Activated CD8-positive, alpha-beta T cell treated with anti-CD3 and anti-CD28 coated beads for 36 hours (primary cell): ENCODE measurements at regions not wholly inside any gene's neighbourhood (a gene's known extent, or its start where the extent isn't known, plus 50 kb on each side); places are given as distances from the start of the nearest gene placed in this dataset.

Experiments used
- ATAC-seq: fragments of 200-7000 bp; cut with Tn5 transposase; one replicate; pipeline ENCODE4 v1.10.0; 2021; ENCODE audit warnings: mild to moderate bottlenecking, moderate library complexity
- CTCF ChIA-PET: fragments of 350-600 bp; sonication (Branson Sonifier 250); formaldehyde crosslinking; loops from one replicate; lab custom pipeline; 2021; ENCODE audit warnings: antibody characterized with exemption; lab: Charles Lee
- POLR2A ChIA-PET: fragments of 350-600 bp; sonication (Branson Sonifier 250); formaldehyde crosslinking; loops from one replicate; lab custom pipeline; 2021; ENCODE audit warnings: antibody characterized with exemption; lab: Charles Lee
- DNase-seq: peaks from one replicate; pipeline ENCODE4 v3.0.0-alpha.2; 2020
- H3K27ac Mint-ChIP-seq: one replicate; pipeline ENCODE4 v1.8.0; 2021; ENCODE audit warnings: mild to moderate bottlenecking, mixed read lengths
- H3K27me3 Mint-ChIP-seq: one replicate; pipeline ENCODE4 v1.8.0; 2021; ENCODE audit warnings: mixed read lengths
- H3K36me3 Mint-ChIP-seq: one replicate; pipeline ENCODE4 v1.8.0; 2021; ENCODE audit warnings: low read depth, mixed read lengths
- H3K4me1 Mint-ChIP-seq: one replicate; pipeline ENCODE4 v1.8.0; 2021; ENCODE audit warnings: low read depth, mixed read lengths
- H3K4me3 Mint-ChIP-seq: one replicate; pipeline ENCODE4 v1.8.0; 2021; ENCODE audit warnings: mild to moderate bottlenecking, moderate library complexity, mixed read lengths
- H3K9me3 Mint-ChIP-seq: one replicate; pipeline ENCODE4 v1.8.0; 2021; ENCODE audit warnings: mixed read lengths
- intact Hi-C: fragments of 100-400 bp; cut with micrococcal nuclease; formaldehyde crosslinking; loops from one replicate; pipeline ENCODE4 v1.10.0; 2022
- TF ChIP-seq, protein P1 (sequence below): fragments of 200-600 bp; IDR thresholded peaks from one replicate; pipeline ENCODE4 v1.8.0; 2022; ENCODE audit warnings: antibody characterized with exemption, mild to moderate bottlenecking

DNA sequence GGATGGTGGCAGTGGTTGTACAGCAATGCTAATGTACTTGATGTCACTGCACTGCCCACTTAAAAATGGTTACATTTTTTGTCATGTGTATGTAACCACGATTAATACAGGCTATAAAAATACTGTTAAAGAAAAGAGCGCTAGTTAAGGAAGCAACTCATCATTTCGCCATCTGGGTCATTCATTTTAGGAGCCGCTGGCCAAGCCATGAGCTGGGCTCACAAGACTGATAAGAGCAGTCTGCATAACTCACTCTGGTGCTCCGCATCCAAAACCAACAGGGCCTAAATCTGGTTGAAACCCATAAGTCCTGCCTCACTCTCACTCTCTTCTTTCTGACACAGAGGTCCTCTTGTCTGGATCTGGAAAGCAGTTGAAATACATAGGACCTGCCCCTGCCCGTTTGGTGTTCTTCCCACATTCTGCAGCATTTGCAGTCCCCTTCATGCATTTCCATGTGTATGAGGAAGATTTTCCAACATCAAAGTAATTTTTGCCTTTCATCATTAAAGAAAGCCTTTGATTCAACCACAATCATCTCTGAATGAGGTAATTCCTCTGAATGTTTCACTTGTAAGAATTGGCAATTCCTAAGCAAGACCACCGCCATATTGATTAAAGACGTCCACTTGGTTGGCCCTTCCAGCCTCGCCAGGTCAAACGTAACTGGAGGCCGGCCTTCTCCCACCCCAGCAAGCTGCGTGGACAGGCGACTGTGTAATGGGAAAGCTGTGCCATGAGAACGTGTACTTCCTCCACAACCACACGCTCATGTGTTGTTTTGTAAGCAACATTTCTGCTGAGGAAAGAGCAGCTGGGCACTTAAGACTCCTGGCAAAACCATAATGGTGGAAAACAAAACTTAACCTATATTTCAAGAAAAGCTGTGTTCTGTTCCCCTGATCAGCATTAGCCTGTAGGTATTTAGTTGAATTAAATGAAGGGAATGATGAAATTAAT, 112.2 kb downstream of the VAPA start:
- no peak overlapping the region for H3K27ac Mint-ChIP-seq
- no peak for ATAC-seq
- ChIA-PET POLR2A (no interaction called here), CTCF (interaction anchor here (0.9 to 1.7 kb wide), 2 partner anchors 8 to 15 kb away, joined by 3 to 5 read pairs; no protein-coding TSS in a partner anchor)
- intact Hi-C loops, result no loop called here
- TF ChIP-seq, protein P1, sequence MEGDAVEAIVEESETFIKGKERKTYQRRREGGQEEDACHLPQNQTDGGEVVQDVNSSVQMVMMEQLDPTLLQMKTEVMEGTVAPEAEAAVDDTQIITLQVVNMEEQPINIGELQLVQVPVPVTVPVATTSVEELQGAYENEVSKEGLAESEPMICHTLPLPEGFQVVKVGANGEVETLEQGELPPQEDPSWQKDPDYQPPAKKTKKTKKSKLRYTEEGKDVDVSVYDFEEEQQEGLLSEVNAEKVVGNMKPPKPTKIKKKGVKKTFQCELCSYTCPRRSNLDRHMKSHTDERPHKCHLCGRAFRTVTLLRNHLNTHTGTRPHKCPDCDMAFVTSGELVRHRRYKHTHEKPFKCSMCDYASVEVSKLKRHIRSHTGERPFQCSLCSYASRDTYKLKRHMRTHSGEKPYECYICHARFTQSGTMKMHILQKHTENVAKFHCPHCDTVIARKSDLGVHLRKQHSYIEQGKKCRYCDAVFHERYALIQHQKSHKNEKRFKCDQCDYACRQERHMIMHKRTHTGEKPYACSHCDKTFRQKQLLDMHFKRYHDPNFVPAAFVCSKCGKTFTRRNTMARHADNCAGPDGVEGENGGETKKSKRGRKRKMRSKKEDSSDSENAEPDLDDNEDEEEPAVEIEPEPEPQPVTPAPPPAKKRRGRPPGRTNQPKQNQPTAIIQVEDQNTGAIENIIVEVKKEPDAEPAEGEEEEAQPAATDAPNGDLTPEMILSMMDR, result no peak
- H3K9me3 Mint-ChIP-seq, result no peaks in the 10 kb centered on the region
- H3K27me3 Mint-ChIP-seq, result no peaks in the 10 kb centered on the region
- no peak for DNase-seq
- no peak overlapping the region for H3K4me3 Mint-ChIP-seq
- H3K36me3 Mint-ChIP-seq, result no peaks in the 10 kb centered on the region
- H3K4me1 Mint-ChIP-seq, result no peaks in the 10 kb centered on the region

DNA sequence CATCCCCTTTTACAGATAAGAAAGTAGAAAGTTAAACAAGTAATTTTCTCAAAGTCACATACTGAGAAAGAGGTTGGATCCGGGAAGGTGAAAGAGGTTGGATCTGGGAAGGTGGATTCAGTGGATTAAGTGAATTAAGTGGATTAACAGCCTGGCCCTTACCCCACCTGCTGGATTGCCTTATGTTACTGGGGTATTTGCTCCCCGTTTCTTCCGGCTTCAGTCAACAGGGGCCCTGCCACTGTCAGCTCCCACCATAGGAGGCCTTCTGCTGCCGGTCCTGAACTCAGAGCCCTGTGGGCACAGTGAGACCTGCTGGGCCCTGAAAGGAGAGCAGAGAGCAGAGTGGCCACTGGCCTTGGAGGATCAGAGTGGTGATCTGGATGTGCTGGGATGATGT, 113.2 kb downstream of the VAPA start:
- TF ChIP-seq, protein P1, result no peak
- H3K27ac Mint-ChIP-seq, result no peak overlapping the region
- ChIA-PET POLR2A (interaction anchor here (0.7 kb wide), 1 partner anchor 89 kb away, joined by 3 read pairs; no protein-coding TSS in a partner anchor), CTCF (interaction anchor here (0.9 to 1.7 kb wide), 2 partner anchors 9 to 14 kb away, joined by 3 to 5 read pairs; no protein-coding TSS in a partner anchor)
- no peak overlapping the region for H3K4me3 Mint-ChIP-seq
- no peak for DNase-seq
- intact Hi-C loops, result no loop called here
- H3K27me3 Mint-ChIP-seq, result no peaks in the 10 kb centered on the region
- H3K4me1 Mint-ChIP-seq, result no peaks in the 10 kb centered on the region
- no peaks in the 10 kb centered on the region for H3K36me3 Mint-ChIP-seq
- no peaks in the 10 kb centered on the region for H3K9me3 Mint-ChIP-seq
- ATAC-seq, result no peak

DNA sequence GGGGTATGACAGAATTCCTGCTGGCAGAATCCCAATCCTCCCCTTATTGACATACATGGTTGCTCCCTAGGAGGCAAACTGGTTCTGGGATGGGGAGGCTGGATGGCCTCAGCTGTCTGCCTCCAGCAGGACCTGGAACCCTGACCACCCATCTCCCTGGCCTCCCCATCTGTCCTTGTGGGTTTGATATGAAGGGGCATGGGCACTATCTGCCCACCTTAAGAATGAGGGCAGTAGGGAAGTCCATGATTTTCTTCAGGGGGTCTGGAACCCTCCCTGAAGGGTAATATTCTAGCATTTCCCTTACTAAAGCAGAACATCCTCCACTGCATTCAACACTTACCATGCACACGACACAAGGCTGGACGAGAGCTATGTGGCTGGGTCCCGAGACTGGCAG, 113.6 kb downstream of the VAPA start:
- intact Hi-C loops, result no loop called here
- ChIA-PET CTCF (interaction anchor here (1.7 kb wide), 1 partner anchor 10 kb away, joined by 5 read pairs; no protein-coding TSS in a partner anchor), POLR2A (interaction anchor here (0.7 kb wide), 1 partner anchor 89 kb away, joined by 3 read pairs; no protein-coding TSS in a partner anchor)
- H3K9me3 Mint-ChIP-seq, result no peaks in the 10 kb centered on the region
- H3K4me1 Mint-ChIP-seq, result no peaks in the 10 kb centered on the region
- H3K27ac Mint-ChIP-seq, result no peak overlapping the region
- DNase-seq (no peak), ATAC-seq (no peak)
- H3K4me3 Mint-ChIP-seq, result no peak overlapping the region
- no peaks in the 10 kb centered on the region for H3K27me3 Mint-ChIP-seq
- no peaks in the 10 kb centered on the region for H3K36me3 Mint-ChIP-seq
- TF ChIP-seq, protein P1, result no peak

DNA sequence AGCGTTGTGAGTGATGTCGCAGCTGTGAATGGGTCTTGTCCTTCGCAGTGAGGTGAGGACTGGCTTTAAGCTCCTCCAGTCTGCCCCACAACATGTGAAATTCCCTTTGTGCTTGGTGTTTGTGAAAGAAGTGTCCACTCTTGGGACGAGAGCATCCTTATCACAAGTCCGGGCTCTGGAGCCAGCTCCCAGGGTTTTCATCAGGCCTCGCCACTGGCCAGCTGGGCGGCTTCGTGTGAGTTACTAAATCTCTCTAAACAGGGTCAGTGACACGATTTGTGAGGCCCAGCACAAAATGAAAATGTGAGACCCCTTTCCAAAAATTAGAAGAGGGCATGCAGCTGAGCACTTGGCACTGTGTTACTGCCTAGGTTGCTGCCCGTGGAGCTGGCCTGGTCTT, 115.9 kb downstream of the VAPA start:
- Mint-ChIP-seq H3K4me1 (peaks cover 8% of the 10 kb centered on the region), H3K27me3 (no peaks in the 10 kb centered on the region), H3K27ac (no peak overlapping the region), H3K36me3 (peaks cover 7% of the 10 kb centered on the region), H3K9me3 (no peaks in the 10 kb centered on the region), H3K4me3 (no peak overlapping the region)
- TF ChIP-seq, protein P1, result no peak
- intact Hi-C loops, result no loop called here
- ATAC-seq, result no peak
- ChIA-PET CTCF (interaction anchor here (0.6 to 1.0 kb wide), 2 partner anchors 58 to 394 kb away, joined by 3 to 4 read pairs; no protein-coding TSS in a partner anchor), POLR2A (no interaction called here)
- no peak for DNase-seq
